Effector CD8-positive, alpha-beta T cell (primary cell): ENCODE measurements at regions not wholly inside any gene's neighbourhood (a gene's known extent, or its start where the extent isn't known, plus 50 kb on each side); places are given as distances from the start of the nearest gene placed in this dataset.

Experiments
- DNase-seq: peaks from one replicate; lab custom pipeline; 2025; lab: John Stamatoyannopoulos, UW

- no peak for DNase-seq
Measured at GRCh38 chr1:38719880-38720279, 139.7 kb downstream of the RRAGC start.

DNA sequence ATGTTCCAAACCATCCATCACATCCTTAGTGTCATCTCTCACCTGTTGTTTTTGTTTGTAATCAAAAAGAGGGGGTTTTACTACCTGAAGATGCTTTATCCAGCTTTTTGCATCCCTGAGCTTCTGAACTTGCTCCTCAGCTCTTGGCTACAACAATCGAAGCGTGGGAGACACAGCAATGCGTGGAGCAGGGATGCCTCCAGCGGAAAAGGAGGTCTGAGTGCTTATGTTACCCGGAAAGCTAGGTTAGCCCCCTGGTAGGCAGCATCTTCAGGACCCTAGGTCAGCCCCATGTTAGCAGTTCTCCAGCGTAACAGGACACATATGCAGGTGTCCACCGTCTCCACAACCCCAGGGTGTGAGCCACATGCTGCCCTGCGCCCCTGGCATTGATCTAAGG is 141.5 kb downstream of the RRAGC start:
- DNase-seq, result no peak

- DNase-seq, result no peak
Measured at GRCh38 chr1:38716229-38716628, 143.3 kb downstream of the RRAGC start.

DNA sequence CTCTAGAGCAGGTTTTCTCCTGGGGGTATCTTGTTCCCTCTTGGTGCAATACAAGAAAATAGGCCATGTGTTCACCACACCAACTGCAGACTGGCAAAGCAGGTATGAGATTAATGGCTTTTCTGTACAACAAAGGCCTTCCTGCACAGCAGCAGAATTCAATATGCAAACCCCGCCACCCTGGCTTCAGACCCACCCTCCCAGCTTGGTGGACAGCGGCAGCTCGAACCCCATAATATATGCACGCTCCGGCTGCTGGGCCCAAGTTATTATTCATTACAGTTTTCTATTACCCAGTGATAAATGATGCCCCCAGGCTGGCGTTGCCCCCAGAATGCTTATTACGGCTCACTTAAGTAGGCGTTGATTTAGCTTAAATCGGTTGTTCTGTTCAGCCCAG is 144.2 kb downstream of the RRAGC start:
- no peak for DNase-seq

- no peak for DNase-seq
Measured at GRCh38 chr1:38712046-38712445, 147.5 kb downstream of the RRAGC start.

DNA sequence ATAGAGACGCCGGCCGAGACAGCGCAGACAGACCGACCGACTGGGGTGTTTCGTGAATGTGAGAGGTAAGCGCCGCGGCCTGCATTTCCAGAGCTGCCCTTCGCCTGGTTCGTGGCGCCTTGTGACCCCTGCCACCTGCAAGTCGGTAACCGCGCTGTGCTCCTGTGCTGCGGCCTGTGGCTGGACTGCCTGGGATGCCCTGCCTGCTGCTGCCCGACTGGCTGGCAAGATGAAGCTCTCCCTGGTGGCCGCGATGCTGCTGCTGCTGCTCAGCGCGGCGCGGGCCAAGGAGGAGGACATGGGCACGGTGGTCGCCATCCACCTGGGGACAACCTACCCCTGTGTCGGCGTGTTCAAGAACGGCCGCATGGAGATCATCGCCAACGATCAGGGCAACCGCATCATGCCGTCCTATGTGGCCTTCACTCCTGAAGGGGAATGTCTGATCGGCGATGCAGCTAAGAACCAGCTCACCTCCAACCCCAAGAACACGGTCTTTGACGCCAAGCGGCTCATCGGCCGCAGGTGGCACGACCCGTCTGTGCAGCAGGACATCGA is 150.8 kb downstream of the RRAGC start:
- no peak for DNase-seq

DNA sequence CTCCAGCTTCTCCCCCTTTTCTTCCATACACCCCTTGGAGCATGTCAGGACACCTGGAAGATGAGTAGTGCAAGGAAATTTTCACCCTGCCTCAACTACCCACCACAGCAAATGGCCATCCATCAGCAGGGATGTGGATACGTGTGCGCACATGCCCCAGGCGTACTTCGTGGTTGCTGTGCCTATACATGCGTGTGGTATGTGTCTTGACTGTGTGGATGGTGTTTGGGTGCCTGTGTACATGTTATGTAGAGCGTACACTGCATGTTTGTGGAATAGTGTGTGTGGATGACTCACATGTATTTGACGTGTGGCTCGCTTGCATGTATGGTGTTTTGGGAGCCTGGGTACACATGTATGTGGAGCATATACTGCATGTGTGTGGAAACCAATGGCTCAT is 158.5 kb downstream of the RRAGC start:
- DNase-seq, result no peak

- no peak for DNase-seq
Measured at GRCh38 chr1:38700077-38700470, 159.5 kb downstream of the RRAGC start.

DNA sequence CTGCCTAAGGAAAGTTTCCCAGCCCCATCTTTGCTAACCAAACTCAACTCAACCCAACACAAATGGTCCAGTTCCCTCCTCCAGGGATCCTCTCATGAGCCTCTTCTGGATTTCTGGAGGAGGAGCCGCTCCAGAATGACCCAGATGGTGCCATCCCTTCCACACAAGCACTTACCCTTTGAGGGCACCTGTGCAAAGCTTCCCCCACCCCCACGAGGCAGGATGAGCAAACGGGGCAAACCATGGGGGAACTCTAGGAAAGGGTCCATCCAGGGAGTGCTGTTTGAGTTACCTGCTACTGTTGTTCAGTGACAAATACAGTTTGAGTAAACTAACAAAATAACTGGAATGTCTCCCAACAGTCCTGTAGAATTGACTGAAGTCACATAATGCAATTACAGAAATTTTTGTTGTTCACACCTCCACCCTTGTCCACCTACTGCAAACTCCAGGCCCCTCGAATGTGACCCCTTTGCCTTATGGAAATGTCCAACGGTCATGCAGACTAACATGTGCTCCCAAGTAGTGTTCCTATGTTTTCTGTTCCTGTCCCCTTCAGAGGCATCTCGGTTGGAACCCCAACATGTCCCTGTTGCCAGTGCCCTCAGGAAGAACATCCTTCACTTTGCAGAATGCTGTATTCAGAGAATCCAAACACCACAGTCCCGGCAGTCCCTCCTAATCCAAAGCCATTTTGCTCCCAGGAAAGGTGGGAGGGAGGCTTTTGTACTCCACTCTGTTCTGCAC is 160.1 kb downstream of the RRAGC start:
- no peak for DNase-seq

DNA sequence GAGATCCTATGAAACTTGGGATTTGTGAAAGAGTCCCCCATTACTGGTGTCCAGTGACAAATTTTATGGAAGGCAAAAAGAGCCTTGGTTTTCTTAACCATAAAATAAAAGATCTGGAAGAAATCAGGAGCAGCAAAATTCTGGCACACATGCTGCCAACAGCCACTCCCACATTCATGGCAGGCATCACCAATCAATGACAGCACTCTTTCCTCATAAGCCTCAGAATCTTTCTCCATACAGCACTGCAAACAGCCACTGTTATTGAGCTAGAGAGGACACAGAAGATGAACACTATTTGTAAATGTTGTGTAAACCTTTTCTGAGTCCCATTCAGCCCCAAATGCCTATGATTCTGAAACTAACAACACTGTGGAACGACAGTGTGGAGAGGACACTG is 162.2 kb downstream of the RRAGC start:
- DNase-seq, result no peak

- no peak for DNase-seq
Measured at GRCh38 chr1:38696371-38696770, 163.2 kb downstream of the RRAGC start.

DNA sequence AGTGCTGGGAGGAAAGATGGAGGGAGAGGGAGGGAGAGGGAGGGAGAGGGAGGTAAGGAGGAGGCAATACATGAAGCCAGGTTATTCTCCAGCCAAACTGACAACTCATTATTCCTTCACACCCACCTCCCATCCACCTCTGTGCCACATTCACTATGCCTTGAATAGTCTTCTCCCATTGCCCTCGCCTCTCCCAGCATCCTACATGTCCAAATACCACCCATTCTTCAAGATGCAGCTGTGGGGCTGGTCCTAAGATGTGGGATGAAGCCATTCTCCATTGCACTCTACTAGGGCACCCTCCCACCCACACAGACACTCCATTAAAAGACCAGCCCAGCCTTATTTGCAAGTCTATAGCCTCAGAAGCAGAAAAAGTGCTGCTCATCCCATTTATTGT is 165.8 kb downstream of the RRAGC start:
- no peak for DNase-seq

GRCh38 chr1:38693031-38693430 is 166.5 kb downstream of the RRAGC start:
- no peak for DNase-seq

- no peak for DNase-seq
Measured at GRCh38 chr1:38690790-38691449, 168.7 kb downstream of the RRAGC start.

DNA sequence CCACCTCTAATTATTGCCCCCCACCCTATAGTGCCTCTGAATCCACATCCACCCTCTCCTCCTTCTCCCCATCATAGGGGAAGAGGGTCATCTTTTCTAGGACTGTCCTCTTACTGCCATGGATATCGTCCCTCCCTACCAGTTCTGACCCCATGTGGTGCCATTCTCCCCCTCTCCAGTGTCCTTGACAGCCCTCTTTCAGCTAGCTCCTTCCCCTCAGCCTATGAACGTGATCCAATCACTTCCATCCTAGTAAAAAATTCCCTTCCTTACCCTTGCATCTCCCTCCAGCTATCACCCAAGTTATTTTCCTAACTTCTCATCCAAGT is 172.7 kb downstream of the RRAGC start:
- DNase-seq, result no peak

GRCh38 chr1:38686167-38686926 is 173.2 kb downstream of the RRAGC start:
- no peak for DNase-seq

GRCh38 chr1:38685388-38685787 is 174.2 kb downstream of the RRAGC start:
- DNase-seq, result no peak

GRCh38 chr1:38680801-38681510 is 178.6 kb downstream of the RRAGC start:
- DNase-seq, result no peak

GRCh38 chr1:38677756-38678155 is 181.8 kb downstream of the RRAGC start:
- no peak for DNase-seq

GRCh38 chr1:38677311-38677710 is 182.3 kb downstream of the RRAGC start:
- no peak for DNase-seq

DNA sequence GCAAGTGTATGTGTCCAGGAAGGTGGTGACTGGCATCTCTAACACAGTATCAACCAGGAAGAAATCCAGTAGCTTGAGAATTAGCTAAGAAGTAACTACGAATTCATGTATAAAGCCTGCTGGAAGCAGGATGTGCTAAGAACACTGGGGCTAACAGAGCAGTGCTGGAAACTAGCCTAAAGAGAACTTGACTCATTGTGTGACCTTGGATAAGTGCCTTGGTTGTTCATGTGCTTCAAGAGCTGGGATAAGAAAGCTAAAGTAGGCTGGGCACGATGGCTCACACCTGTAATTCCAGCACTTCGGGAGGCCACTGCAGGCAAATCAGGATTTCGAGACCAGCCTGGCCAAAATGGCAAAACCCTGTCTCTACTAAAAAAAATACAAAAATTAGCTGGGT is 186.9 kb downstream of the RRAGC start:
- DNase-seq, result no peak

DNA sequence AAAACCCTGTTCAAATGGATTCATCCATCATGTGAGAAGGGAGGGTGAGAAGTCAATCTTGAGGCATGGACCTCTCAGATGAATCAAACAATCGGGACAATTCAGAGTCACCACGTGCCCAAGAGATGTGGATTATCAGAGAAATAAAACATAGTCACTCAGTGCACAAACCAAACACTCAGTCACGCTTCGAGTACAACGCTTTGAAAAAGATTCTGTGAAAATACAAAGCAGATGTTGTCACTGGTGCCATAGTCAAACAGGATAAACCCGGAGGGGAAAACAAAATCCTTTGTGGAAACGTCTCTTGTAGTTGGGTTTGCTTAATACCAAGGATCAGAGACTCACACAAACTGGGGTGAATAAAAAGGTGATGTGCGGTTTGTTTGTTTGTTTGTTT is 188.4 kb downstream of the RRAGC start:
- no peak for DNase-seq
